ENCODE measurements at regions not wholly inside any gene's neighbourhood (a gene's known extent, or its start where the extent isn't known, plus 50 kb on each side); places are given as distances from the start of the nearest gene placed in this dataset.

GRCh38 chr10:6909905-6910560, 330.0 kb upstream of the PRKCQ start:
- Mint-ChIP-seq H3K4me1 (no peaks in the 10 kb centered on the region), H3K36me3 (ENCODE audit: low read depth) (no peaks in the 10 kb centered on the region), H3K4me3 (no peak overlapping the region), H3K9me3 (peaks cover 11% of the 10 kb centered on the region), H3K27me3 (ENCODE audit: insufficient read depth) (no peaks in the 10 kb centered on the region), H3K27ac (no peak overlapping the region)
- no peak overlapping the region for H3K27ac ChIP-seq (ENCODE audit: low read depth, low read length)
- H3K4me1 ChIP-seq (ENCODE audit: control insufficient read depth, insufficient read depth, low read length), result no peaks in the 10 kb centered on the region
- no peaks in the 10 kb centered on the region for H3K27me3 ChIP-seq (ENCODE audit: control insufficient read depth, insufficient read depth, low read length, poor library complexity, severe bottlenecking)
- TF ChIP-seq, protein P1, sequence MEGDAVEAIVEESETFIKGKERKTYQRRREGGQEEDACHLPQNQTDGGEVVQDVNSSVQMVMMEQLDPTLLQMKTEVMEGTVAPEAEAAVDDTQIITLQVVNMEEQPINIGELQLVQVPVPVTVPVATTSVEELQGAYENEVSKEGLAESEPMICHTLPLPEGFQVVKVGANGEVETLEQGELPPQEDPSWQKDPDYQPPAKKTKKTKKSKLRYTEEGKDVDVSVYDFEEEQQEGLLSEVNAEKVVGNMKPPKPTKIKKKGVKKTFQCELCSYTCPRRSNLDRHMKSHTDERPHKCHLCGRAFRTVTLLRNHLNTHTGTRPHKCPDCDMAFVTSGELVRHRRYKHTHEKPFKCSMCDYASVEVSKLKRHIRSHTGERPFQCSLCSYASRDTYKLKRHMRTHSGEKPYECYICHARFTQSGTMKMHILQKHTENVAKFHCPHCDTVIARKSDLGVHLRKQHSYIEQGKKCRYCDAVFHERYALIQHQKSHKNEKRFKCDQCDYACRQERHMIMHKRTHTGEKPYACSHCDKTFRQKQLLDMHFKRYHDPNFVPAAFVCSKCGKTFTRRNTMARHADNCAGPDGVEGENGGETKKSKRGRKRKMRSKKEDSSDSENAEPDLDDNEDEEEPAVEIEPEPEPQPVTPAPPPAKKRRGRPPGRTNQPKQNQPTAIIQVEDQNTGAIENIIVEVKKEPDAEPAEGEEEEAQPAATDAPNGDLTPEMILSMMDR (conservative IDR thresholded peaks at IDR 0.05), result no peak
- no peak overlapping the region for H3K4me3 ChIP-seq (ENCODE audit: low read length)
- no peaks in the 10 kb centered on the region for H3K9me3 ChIP-seq (ENCODE audit: control insufficient read depth, low read length)
- WGBS, 2 experiments (ENCODE audit: insufficient coverage in 1 of 2, insufficient read length in 1 of 2), result 95 to 98% methylated on average over 5 to 6 of the region's 6 CpGs
- no peaks in the 10 kb centered on the region for H3K36me3 ChIP-seq (ENCODE audit: control insufficient read depth, insufficient read depth, low read length)
- no peak for DNase-seq
- no peak overlapping the region for H3K9ac ChIP-seq (ENCODE audit: extremely low read depth, low read length, poor library complexity, severe bottlenecking)

DNA sequence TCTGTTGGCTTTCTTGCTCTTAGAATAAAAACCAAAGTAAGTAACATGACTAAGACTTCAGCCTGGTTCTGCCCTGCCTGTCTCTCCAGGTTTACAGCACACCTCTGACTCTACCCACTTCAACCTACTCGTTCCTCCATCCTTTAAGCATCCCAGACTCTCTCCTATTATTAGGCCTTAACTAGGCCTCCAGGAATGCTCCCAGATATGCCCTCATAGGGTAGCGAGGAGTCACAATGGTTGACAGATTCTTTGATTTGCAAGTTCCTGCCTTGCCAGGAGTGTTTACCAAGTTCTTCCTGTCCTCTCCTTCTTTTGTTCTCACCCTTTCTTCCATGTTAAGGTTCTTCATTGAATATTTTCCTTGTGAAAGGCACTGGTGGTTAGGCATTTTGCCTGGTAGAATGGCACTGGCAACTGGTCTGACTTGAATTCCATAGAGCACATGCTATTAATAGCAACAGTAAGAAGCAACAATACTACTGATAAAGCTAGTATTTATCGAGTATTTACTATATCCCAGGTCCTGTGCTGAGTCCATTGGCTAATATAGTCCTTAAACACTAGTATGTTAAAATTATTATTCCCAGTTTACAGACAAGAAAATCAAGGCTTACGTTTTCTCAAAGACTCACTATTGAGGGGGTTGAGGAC, 327.9 kb upstream of the PRKCQ start:
- no peaks in the 10 kb centered on the region for H3K27me3 Mint-ChIP-seq (ENCODE audit: insufficient read depth)
- no peak overlapping the region for H3K4me3 Mint-ChIP-seq
- H3K27ac ChIP-seq (ENCODE audit: low read depth, low read length), result no peak overlapping the region
- WGBS, 2 experiments (ENCODE audit: insufficient coverage in 1 of 2, insufficient read length in 1 of 2), result 88 to 91% methylated on average over 1 to 4 of the region's 4 CpGs
- no peaks in the 10 kb centered on the region for H3K4me1 Mint-ChIP-seq
- no peak for DNase-seq
- no peaks in the 10 kb centered on the region for H3K9me3 ChIP-seq (ENCODE audit: control insufficient read depth, low read length)
- H3K4me1 ChIP-seq (ENCODE audit: control insufficient read depth, insufficient read depth, low read length), result no peaks in the 10 kb centered on the region
- H3K36me3 Mint-ChIP-seq (ENCODE audit: low read depth), result no peaks in the 10 kb centered on the region
- H3K9me3 Mint-ChIP-seq, result peaks cover 11% of the 10 kb centered on the region
- H3K36me3 ChIP-seq (ENCODE audit: control insufficient read depth, insufficient read depth, low read length), result no peaks in the 10 kb centered on the region
- H3K4me3 ChIP-seq (ENCODE audit: low read length), result no peak overlapping the region
- H3K27me3 ChIP-seq (ENCODE audit: control insufficient read depth, insufficient read depth, low read length, poor library complexity, severe bottlenecking), result no peaks in the 10 kb centered on the region
- TF ChIP-seq, protein P1 (conservative IDR thresholded peaks at IDR 0.05), result no peak
- no peak overlapping the region for H3K27ac Mint-ChIP-seq
- no peak overlapping the region for H3K9ac ChIP-seq (ENCODE audit: extremely low read depth, low read length, poor library complexity, severe bottlenecking)

- no peak overlapping the region for H3K4me3 ChIP-seq (ENCODE audit: low read length)
- Mint-ChIP-seq H3K27me3 (ENCODE audit: insufficient read depth) (no peaks in the 10 kb centered on the region), H3K27ac (no peak overlapping the region), H3K4me3 (no peak overlapping the region), H3K36me3 (ENCODE audit: low read depth) (no peaks in the 10 kb centered on the region), H3K9me3 (no peaks in the 10 kb centered on the region), H3K4me1 (peaks cover 9% of the 10 kb centered on the region)
- H3K36me3 ChIP-seq (ENCODE audit: control insufficient read depth, insufficient read depth, low read length), result no peaks in the 10 kb centered on the region
- H3K27me3 ChIP-seq (ENCODE audit: control insufficient read depth, insufficient read depth, low read length, poor library complexity, severe bottlenecking), result no peaks in the 10 kb centered on the region
- no peak for DNase-seq
- WGBS, 2 experiments (ENCODE audit: insufficient coverage in 1 of 2, insufficient read length in 1 of 2), result 88 to 96% methylated on average over 1 to 2 of the region's 2 CpGs
- no peaks in the 10 kb centered on the region for H3K9me3 ChIP-seq (ENCODE audit: control insufficient read depth, low read length)
- TF ChIP-seq, protein P1 (conservative IDR thresholded peaks at IDR 0.05), result no peak
- H3K27ac ChIP-seq (ENCODE audit: low read depth, low read length), result no peak overlapping the region
- no peaks in the 10 kb centered on the region for H3K4me1 ChIP-seq (ENCODE audit: control insufficient read depth, insufficient read depth, low read length)
- no peak overlapping the region for H3K9ac ChIP-seq (ENCODE audit: extremely low read depth, low read length, poor library complexity, severe bottlenecking)
These were observed 314.3 kb upstream of the PRKCQ start for GRCh38 chr10:6894405-6894804.

All from endodermal cell (in vitro differentiated cells).